Right lobe of liver (tissue), 6 donors: ENCODE measurements at regions not wholly inside any gene's neighbourhood (a gene's known extent, or its start where the extent isn't known, plus 50 kb on each side); places are given as distances from the start of the nearest gene placed in this dataset.
"Not testable (repeated sequence)": the region's sequence is repeated elsewhere in the genome, so short reads cannot be mapped to it uniquely, and the experiment has no call there.

Experiments
- ATAC-seq, 4 donors: fragments of 200-7000 bp; cut with Tn5 transposase; one replicate each; pipeline ENCODE4 v1.9.1; 2020; ENCODE audit warnings: mild to moderate bottlenecking in 4 of 4, moderate library complexity in 4 of 4
- DNase-seq, 3 donors: peaks; one replicate each; pipeline ENCODE4 v3.0.0-alpha.2; 2020
- H3K27ac ChIP-seq, 3 donors: fragments of 200-600 bp; one replicate each; pipeline ENCODE4 v1.8.0; 2022
- H3K27me3 ChIP-seq, 2 donors: fragments of 200-600 bp; one replicate each; pipeline ENCODE4 v1.8.0; 2022
- H3K36me3 ChIP-seq, 4 donors: fragments of 200-600 bp; sonication (generic) in 1 of 4; one replicate each; pipeline versions ENCODE4 v1.5.1 to v1.8.0; 2017 to 2022; ENCODE audit warnings: control low read depth in 1 of 4
- H3K4me1 ChIP-seq, 4 donors: fragments of 200-600 bp; sonication (generic) in 1 of 4; one replicate each; pipeline versions ENCODE4 v1.5.1 to v1.8.0; 2017 to 2022; ENCODE audit warnings: control low read depth in 1 of 4
- H3K4me3 ChIP-seq, 3 donors: fragments of 200-600 bp; one replicate each; pipeline ENCODE4 v1.8.0; 2022
- H3K9me3 ChIP-seq, 4 donors: fragments of 200-600 bp; sonication (generic) in 1 of 4; one replicate each; pipeline versions ENCODE4 v1.5.1 to v1.8.0; 2017 to 2022; ENCODE audit warnings: control low read depth in 1 of 4
- WGBS: methylation state at CpG from one replicate; pipeline ENCODE4 v1.1.6; 2018; ENCODE audit warnings: low coverage, low lambda C conversion rate; ENCODE audit not compliant: insufficient coverage; ENCODE audit errors: missing lambda C conversion rate; 5-methylcytosine and 5-hydroxymethylcytosine counted together
- intact Hi-C, 2 donors: fragments of 100-400 bp; cut with DNase I; formaldehyde crosslinking; loops; one replicate each; pipeline versions ENCODE4 v1.11.2 to v1.14.1; 2022
- donor health status: DM: no; HTN: yes; CAD: no.
- donor health status: DM: no; HTN: no; CAD: no.
- donor health status: DM: no; HTN: no; CAD: no.
- donor health status: DM: no; HTN: yes; CAD: no.
- donor health status: DM: no; HTN: yes; CAD: no.

DNA sequence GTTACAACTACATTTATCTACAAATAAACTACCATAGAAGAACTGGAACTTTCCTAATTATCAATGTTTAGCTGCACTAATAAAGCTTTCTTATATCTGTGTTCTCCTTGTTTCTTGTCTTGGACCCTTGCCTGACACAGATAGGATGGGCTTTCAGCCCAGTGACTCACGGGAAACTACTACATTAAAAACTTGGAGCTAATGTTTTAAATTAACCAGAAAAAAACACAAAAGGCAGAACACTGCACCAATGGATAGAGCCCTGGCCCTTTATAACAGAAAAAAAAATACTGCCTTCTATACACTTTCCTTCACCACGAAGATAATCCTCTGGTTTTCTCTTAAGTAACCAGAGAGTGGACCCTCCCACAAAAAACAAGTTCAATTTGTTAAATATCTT lies 223.9 kb downstream of the BCL2L11 start:
- H3K27me3 ChIP-seq, DNase-seq, intact Hi-C loops, H3K4me3 ChIP-seq, H3K9me3 ChIP-seq, H3K27ac ChIP-seq, H3K36me3 ChIP-seq, H3K4me1 ChIP-seq: not testable (repeated sequence)
- peak in 1 of 4 donors; percentile 39 for ATAC-seq
- 39% methylated on average over 2 of the region's 2 CpGs for WGBS

DNA sequence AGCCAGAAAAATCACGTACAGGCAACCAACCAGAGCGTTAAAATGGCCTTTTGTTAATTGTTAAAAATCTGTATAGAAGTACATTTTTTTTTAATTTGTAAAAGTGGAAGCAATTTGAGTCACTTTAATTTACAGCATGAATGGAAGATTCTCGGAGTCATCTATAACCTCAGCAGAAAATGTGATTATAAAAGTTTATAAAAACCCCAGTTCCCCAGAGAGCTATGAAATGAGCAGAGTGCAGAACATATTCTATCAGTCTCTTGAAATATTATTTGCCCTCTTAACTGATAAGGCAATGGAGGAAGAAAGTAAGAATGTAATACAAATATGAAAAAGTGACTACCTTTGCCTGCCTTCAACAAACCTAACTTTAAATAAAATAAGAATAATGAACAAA lies 224.7 kb downstream of the BCL2L11 start:
- H3K27ac ChIP-seq, H3K27me3 ChIP-seq, ATAC-seq, H3K4me3 ChIP-seq, H3K4me1 ChIP-seq, H3K36me3 ChIP-seq, intact Hi-C loops, DNase-seq, H3K9me3 ChIP-seq: not testable (repeated sequence)
- 79% methylated on average over 1 of the region's 3 CpGs for WGBS

DNA sequence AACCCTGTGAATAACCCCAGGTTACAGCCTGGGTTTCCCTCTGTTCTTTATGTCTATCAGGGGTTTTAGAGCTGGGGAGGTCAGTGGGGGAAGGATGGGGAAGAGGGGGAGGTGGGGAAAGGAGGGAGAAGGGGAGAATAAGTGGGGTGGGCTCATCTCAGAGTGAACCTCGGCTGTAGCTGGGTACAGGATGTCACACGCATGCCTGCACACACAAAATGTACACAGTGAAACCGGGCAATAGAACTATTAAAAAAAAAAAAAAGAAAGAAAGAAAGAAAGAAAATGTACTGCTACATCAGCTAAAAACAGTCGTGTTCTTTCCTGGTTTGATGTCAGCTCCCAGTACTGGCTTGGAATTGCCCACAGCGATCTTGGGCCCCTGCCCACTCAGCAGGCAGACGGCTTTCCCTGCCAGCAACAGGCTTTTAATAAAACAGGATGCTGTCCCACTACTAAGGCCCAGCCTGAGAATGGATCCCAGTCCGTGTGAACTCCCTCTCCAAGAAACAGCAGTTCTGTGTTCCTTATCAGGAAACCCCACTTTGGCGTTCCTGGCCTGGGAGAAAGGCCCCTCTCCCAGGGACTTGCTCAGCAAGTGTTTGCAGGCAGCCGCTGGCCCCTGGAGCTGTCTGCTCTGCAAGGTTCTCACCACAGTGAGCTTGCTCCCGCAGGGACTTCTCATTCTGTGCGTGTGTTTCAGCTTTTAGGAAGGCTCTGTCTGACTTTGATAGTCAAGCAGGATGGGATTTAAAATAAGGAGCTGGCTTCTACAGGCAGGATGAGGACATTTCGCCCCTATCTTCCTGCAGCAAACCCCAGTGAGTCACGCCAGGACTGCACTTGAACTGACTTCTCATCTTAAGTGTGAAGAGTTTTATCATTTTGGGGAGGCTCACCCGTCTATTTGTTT lies 225.6 kb downstream of the BCL2L11 start:
- WGBS = 13% methylated on average over 6 of the region's 14 CpGs
- H3K4me1 ChIP-seq, H3K36me3 ChIP-seq, H3K27me3 ChIP-seq, H3K9me3 ChIP-seq, DNase-seq, intact Hi-C loops, H3K4me3 ChIP-seq, H3K27ac ChIP-seq: not testable (repeated sequence)
- peak; percentile 51 to 76 (median 62) for ATAC-seq

DNA sequence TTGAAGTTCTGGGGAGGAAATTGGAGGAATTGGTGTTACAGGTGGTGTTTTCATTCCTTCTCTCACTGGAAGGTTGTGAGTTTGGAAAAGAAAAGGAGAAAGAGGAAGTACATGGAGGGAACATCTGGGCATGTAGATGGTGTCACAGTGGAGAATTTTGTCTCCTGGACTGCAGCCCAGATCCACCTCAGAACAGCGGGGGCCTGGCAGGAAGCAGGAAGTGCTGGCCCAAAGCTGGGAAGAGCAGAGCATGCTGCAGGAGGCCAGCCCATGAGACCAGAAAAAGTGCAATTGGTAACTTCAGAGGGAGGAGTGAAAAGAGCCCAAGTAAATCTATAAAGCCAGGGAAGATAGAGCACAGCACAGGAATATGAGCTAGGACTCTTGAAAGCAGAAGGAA lies 227.0 kb downstream of the BCL2L11 start:
- peak; percentile 27 to 56 (median 47) for ATAC-seq
- DNase-seq, intact Hi-C loops, H3K27ac ChIP-seq, H3K27me3 ChIP-seq, H3K36me3 ChIP-seq, H3K9me3 ChIP-seq, H3K4me1 ChIP-seq, H3K4me3 ChIP-seq: not testable (repeated sequence)
- no CpG with 5 or more reads among the region's 1 CpG for WGBS

DNA sequence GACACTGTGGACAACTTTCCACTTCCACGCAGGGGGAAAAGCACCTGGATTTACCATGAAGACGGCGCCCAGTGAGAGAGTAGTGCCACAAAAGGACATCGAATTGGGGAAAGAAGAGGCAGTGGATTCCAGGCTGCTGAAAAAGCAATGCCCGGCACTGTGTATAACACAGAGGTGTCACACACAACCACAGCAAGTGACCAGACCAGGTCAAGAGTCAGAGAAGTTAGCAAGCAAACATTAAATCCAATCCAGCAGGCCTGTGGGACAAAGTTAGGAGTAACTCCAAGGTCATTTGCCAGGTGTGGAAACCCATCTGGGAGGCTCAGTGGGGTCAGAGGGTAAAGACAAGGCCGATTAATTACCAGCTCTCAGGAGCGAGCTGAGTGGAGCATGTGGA lies 227.6 kb downstream of the BCL2L11 start:
- WGBS = no CpG with 5 or more reads among the region's 7 CpGs
- peak in 2 of 4 donors; percentile 5 to 52 for ATAC-seq

DNA sequence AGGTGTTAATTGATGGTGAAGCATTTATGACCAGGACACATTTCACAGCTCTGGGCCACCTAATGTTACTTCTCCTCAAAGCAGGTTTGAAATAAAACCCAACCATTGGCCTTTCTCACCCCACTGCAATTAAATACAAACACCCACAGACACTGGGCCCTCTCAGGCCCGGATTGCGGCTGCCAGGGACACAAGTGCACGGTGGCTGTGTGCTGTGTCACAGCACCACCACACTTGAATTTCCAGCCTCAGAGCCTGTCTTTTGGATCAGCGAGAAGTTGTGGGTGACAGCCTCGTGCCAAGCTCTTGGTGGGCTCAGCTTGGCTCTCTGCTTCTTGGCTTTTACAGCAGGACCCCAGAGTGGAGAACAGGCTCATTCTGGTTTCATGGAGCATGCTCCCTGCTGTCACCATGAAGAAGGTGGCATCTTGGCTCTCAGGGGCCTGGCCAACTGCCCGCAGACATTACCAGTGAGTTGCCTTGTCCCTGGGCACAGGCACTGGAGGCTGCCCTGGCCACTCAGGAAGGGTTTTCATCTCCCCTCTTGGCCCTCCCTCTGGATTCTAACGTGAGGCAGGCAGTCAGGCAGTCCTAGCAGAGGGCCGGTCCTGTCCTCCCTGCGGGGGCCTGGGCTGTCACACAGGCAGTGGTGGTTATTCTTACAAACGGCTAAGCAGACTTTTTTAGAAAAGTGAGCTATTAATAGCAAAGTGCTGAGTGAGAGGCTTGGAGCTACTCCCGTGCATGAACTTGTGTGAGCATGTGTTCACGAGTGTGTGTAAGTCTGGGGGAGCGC lies 234.5 kb downstream of the BCL2L11 start:
- H3K4me3 ChIP-seq, H3K36me3 ChIP-seq, H3K27me3 ChIP-seq, DNase-seq, H3K27ac ChIP-seq, ATAC-seq, H3K4me1 ChIP-seq, intact Hi-C loops, H3K9me3 ChIP-seq: not testable (repeated sequence)
- 60% methylated on average over 1 of the region's 13 CpGs for WGBS

More for the DNA sequence above, 227.6 kb downstream of the BCL2L11 start:
- H3K27me3 ChIP-seq, DNase-seq, H3K9me3 ChIP-seq, H3K4me3 ChIP-seq, H3K27ac ChIP-seq, H3K4me1 ChIP-seq, intact Hi-C loops, H3K36me3 ChIP-seq: not testable (repeated sequence)

DNA sequence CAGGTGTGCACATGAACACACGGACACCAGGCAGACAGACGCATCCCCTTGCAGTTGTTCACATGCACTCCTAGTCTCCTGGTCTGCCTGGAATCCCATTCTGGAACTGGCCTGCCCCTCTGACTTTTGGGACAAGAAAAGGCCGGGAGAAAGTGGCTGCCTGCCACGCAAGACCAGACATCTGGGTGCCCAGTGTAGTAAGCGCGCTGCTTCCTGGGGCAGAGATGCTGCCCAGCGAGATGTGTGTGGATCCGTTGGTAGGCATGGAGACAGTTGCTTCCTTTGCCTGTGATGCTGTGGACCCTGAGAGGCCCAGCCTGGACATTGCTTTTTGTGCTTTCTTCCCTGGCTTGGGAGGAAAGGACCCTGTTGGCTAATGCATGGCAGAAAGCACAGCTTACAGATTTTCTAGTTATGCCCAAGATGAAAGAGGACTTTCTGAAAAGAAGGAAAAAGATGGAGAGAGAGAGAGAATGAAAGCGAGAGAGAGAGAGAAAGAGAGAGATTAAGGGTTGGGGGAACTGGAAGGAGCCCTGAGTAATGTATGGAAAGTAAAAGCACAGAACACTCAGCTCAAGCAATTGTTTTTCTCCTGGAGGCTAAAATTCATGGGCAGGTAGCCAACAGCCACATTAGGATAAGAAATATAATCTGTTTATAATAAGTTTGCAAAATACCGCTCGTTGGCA lies 235.3 kb downstream of the BCL2L11 start:
- ATAC-seq, H3K27me3 ChIP-seq, DNase-seq, H3K4me1 ChIP-seq, H3K9me3 ChIP-seq, H3K4me3 ChIP-seq, H3K36me3 ChIP-seq, intact Hi-C loops, H3K27ac ChIP-seq: not testable (repeated sequence)
- WGBS = no CpG with 5 or more reads among the region's 11 CpGs

DNA sequence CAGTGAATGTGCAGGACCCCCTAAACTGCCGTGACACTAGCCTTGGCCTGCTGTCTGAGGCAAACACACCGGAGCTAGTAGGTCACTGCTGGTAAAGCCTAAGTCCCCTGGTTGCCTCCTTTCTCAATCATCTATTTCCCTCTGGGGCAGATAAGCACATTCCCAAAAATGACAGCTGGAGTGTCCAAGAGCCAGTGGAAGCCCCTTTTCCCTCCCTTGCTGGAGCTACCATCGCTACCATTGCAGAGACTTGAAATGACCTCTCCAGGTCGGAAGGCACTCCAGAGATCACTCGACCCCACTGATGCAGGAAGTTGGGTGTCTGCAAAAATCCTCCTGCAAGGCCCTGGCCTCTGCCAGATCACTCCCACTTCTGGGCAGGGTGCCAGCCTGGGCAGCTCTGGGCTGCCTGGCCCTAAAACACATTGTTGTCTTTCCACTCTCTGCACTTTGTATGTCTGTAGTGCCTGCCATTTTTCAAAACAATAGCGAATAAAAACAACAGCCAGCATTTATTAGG lies 235.9 kb downstream of the BCL2L11 start:
- no CpG with 5 or more reads among the region's 6 CpGs for WGBS
- H3K4me3 ChIP-seq, H3K4me1 ChIP-seq, intact Hi-C loops, H3K36me3 ChIP-seq, H3K27ac ChIP-seq, H3K27me3 ChIP-seq, H3K9me3 ChIP-seq: not testable (repeated sequence)
- ATAC-seq (peak; percentile 93 to 98 (median 96)), DNase-seq (peak; percentile 83 to 91 (median 88))

DNA sequence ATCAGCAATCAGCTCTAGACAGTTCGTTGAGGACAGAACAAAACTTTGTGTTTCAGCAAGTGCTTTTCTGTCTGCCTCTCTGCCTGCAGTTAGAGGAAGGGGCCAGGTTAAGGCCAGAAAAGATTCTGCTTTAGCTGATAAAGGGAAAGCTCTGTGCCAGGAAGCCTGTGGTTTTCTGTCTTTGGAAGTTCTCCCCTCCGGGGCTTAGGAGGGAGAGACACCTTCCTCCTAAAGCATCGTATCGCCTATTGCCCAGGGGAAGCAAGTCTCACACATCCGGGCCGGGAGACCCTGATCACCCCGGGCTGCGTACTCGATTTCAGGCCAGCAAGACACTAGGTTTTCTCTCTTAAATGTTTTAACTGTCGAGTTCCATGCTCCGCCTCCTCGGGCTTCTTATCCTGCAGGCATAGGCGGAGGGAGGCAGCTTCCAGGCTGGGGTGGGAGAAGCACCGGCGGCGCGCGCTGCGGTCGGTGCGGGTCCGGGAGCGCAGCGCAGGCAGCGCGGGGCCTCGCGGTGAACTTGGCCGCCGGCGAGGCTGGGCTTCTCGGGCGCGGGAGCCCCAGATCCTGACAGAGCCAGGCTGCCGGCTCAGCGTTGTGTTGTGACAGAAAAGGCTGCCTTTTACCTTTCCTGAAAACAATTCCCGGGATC lies 245.4 kb downstream of the BCL2L11 start:
- 10% methylated on average over 7 of the region's 37 CpGs for WGBS
- H3K27ac ChIP-seq, intact Hi-C loops, H3K9me3 ChIP-seq, H3K4me3 ChIP-seq, H3K27me3 ChIP-seq, H3K36me3 ChIP-seq, H3K4me1 ChIP-seq: not testable (repeated sequence)
- peak in 1 of 3 donors; percentile 17 for DNase-seq
- peak; percentile 66 to 76 (median 75) for ATAC-seq

DNA sequence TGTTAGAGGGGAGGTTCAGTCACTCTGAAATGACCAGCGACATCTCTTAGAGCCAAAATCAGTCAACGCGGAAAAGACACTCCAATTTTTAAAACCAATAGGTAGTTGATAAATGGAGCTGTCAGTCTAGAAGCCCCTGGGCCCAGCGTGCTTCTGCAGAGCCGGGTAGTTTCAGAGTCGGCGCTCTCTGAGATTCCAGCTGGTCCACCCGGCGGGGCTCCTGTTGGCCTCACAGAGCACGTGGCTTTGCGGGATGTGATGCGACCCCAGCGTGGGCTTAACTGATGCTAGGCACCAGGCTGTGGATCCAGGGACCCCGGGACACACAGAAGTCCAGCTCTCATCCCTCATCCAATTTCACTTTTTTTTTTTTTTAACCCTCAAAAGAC lies 245.9 kb downstream of the BCL2L11 start:
- DNase-seq, intact Hi-C loops, H3K9me3 ChIP-seq, H3K4me1 ChIP-seq, ATAC-seq, H3K27me3 ChIP-seq, H3K4me3 ChIP-seq, H3K27ac ChIP-seq, H3K36me3 ChIP-seq: not testable (repeated sequence)
- WGBS = 29% methylated on average over 9 of the region's 14 CpGs
